Body of pancreas (tissue), 4 donors: ENCODE measurements at regions not wholly inside any gene's neighbourhood (a gene's known extent, or its start where the extent isn't known, plus 50 kb on each side); places are given as distances from the start of the nearest gene placed in this dataset.

Experiments used
- ATAC-seq: fragments of 150-250 bp; one replicate; pipeline ENCODE4 v1.9.1; 2016
- DNase-seq, 4 donors: peaks; one replicate each; pipeline ENCODE4 v3.0.0-alpha.2; 2019
- H3K27ac ChIP-seq, 4 donors: fragments of 200-600 bp; sonication (generic); 1 replicate in 3 of 4; 2 replicates in 1 of 4; pipeline versions ENCODE4 v1.5.1 to v1.6.1; 2016 to 2019; ENCODE audit warnings: mild to moderate bottlenecking in 1 of 4, mixed read lengths in 1 of 4, moderate library complexity in 1 of 4
- H3K27me3 ChIP-seq, 2 donors: fragments of 200-600 bp; sonication (generic); one replicate each; pipeline ENCODE4 v1.6.0; 2016; ENCODE audit warnings: mild to moderate bottlenecking in 1 of 2
- H3K36me3 ChIP-seq, 2 donors: fragments of 200-600 bp; sonication (generic); replicated peaks in 1 of 2; 2 replicates each; pipeline ENCODE4 v1.5.1; 2016; ENCODE audit warnings: low read depth in 2 of 2; ENCODE audit not compliant: insufficient read depth in 1 of 2
- H3K4me1 ChIP-seq: fragments of 200-600 bp; sonication (generic); one replicate; pipeline ENCODE4 v1.6.0; 2016
- H3K4me3 ChIP-seq, 2 donors: fragments of 200-600 bp; sonication (generic); 1 replicate in 1 of 2; 2 replicates in 1 of 2; pipeline ENCODE4 v1.5.1; 2016 to 2019
- H3K9me3 ChIP-seq, 3 donors: fragments of 200-600 bp; sonication (generic); 1 replicate in 2 of 3; 2 replicates in 1 of 3; pipeline ENCODE4 v1.5.1; 2016
- CTCF ChIP-seq, 7 experiments: fragments of 450-650 bp in 4 of 7; fragments of 200-600 bp in 3 of 7; sonication (generic) in 3 of 7; IDR thresholded peaks; one replicate each; pipeline ENCODE4 v1.5.1; 2016 to 2019; ENCODE audit warnings: antibody characterized with exemption in 7 of 7
- POLR2A ChIP-seq, 3 donors: fragments of 450-650 bp; IDR thresholded peaks; one replicate each; pipeline ENCODE4 v1.6.1; 2016; ENCODE audit warnings: antibody characterized with exemption in 3 of 3, mild to moderate bottlenecking in 2 of 3
- WGBS, 2 donors: methylation state at CpG; one replicate each; pipeline ENCODE4 v1.1.5; 2017; 5-methylcytosine and 5-hydroxymethylcytosine counted together
- intact Hi-C: fragments of 100-400 bp; cut with DNase I; formaldehyde crosslinking; loops from one replicate; pipeline ENCODE4 v1.15.1; 2023

GRCh38 chr13:44171156-44171555 lies 202.5 kb upstream of the SERP2 start:
- Histone ChIP-seq H3K9me3 (no peaks in the 10 kb centered on the region), H3K27me3 (no peaks in the 10 kb centered on the region), H3K4me1 (no peaks in the 10 kb centered on the region), H3K27ac (no peak overlapping the region), H3K36me3 (no peaks in the 10 kb centered on the region), H3K4me3 (no peak overlapping the region)
- intact Hi-C loops, result no loop called here
- TF ChIP-seq POLR2A (IDR thresholded peaks at IDR 0.05) (no peak), CTCF (IDR thresholded peaks at IDR 0.05) (no peak)
- WGBS, 2 donors, result 78 to 100% methylated on average over 1 of the region's 1 CpG
- ATAC-seq (no peak), DNase-seq (no peak)

DNA sequence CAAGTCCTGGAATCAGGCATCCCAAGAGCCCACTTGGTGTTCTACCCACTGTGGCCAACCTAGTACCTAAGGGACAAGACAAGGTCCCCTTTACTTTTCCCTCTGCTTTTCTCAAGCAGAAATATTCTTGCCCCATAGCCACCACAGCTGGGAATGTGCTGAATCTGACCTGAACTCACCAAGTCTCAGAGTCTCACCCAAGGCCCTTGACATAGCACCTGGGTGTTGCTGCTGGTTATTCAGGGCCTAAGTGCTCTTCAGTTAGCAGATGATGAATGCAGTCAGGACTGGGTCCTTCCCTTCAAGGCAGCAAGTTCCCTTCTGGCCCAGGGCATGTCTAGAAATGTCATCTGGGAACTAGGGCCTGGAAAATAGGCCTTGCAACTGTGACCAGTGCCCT lies 201.8 kb upstream of the SERP2 start:
- no peak for DNase-seq

DNA sequence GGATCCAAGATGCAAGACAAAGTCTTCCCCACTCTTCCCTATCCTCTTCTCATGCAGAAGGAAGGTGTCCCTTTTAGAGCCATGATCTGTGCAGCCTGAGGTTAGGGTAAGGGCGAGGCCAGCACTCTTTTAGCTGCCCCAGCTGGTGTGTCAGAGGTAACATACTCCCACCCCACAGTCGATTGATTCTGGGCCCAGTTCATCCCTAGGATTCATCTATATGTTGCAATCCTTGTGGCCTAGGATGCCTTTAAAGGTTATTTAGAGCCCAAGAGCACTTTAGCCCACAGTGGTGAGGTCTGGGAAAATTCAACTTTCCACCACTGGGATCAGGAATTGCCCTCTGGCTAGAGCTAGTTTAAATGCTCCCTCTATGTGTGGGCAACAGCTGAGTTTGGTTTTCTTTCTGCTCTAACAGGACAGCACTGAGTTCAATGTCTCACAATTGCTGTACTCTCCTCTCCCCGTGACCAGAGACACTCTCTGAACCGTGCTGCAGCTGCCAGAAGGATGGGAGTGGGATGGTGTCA lies 201.3 kb upstream of the SERP2 start:
- intact Hi-C loops, result no loop called here
- no peaks in the 10 kb centered on the region for H3K27me3 ChIP-seq
- TF ChIP-seq POLR2A (IDR thresholded peaks at IDR 0.05), result no peak
- TF ChIP-seq CTCF (IDR thresholded peaks at IDR 0.05), result no peak
- H3K4me3 ChIP-seq, result no peak overlapping the region
- H3K4me1 ChIP-seq, result no peaks in the 10 kb centered on the region
- 79 to 86% methylated on average over 4 of the region's 4 CpGs for WGBS, 2 donors
- H3K27ac ChIP-seq, result no peak overlapping the region
- H3K9me3 ChIP-seq, result no peaks in the 10 kb centered on the region
- ATAC-seq (no peak), DNase-seq (no peak)
- no peaks in the 10 kb centered on the region for H3K36me3 ChIP-seq

More for the DNA sequence above, 201.8 kb upstream of the SERP2 start:
- no peak for ATAC-seq
- H3K27me3 ChIP-seq, result no peaks in the 10 kb centered on the region
- H3K4me1 ChIP-seq, result no peaks in the 10 kb centered on the region
- intact Hi-C loops, result no loop called here
- H3K27ac ChIP-seq, result no peak overlapping the region
- no peak overlapping the region for H3K4me3 ChIP-seq
- no peak for TF ChIP-seq POLR2A (IDR thresholded peaks at IDR 0.05)
- no peak for TF ChIP-seq CTCF (IDR thresholded peaks at IDR 0.05)
- H3K9me3 ChIP-seq, result no peaks in the 10 kb centered on the region
- H3K36me3 ChIP-seq, result no peaks in the 10 kb centered on the region

DNA sequence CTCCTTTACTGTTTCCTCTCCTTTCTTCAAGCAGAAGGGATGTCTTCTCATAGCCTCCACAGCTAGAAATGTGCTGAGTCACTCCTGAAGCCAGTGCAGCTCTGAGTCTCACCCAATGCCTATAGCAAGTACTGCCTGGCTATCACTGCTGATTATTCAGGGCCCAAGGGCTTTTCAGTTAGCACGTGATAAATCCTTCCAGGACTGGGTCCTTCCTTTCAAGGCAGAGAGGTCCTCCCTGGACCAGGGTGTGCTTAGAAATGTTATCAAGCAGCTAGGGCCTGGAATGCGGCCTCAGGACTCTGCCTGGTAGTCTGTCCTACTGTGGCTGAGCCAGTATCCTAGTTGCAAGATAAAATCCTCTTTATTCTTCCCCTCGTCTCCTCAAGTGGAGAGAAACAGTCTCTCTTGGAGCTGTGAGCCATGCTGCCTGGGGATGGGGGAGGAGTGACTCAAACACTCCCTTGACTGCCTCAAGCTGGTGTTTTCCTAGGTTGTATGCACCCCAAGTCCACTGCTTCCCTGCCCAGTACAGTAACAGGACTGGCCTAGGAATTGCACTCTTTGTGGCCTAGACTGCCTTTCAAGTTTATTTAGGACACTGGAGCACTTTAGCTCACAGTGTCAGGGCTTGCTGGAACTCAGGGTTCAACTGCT lies 198.7 kb upstream of the SERP2 start:
- WGBS, 2 donors, result 49 to 67% methylated on average over 3 of the region's 3 CpGs
- Histone ChIP-seq H3K27ac (no peak overlapping the region), H3K4me3 (no peak overlapping the region), H3K9me3 (no peaks in the 10 kb centered on the region), H3K4me1 (no peaks in the 10 kb centered on the region), H3K27me3 (no peaks in the 10 kb centered on the region), H3K36me3 (no peaks in the 10 kb centered on the region)
- TF ChIP-seq POLR2A (IDR thresholded peaks at IDR 0.05), result no peak
- no peak for TF ChIP-seq CTCF (IDR thresholded peaks at IDR 0.05)
- intact Hi-C loops, result no loop called here
- no peak for ATAC-seq
- DNase-seq, result no peak

DNA sequence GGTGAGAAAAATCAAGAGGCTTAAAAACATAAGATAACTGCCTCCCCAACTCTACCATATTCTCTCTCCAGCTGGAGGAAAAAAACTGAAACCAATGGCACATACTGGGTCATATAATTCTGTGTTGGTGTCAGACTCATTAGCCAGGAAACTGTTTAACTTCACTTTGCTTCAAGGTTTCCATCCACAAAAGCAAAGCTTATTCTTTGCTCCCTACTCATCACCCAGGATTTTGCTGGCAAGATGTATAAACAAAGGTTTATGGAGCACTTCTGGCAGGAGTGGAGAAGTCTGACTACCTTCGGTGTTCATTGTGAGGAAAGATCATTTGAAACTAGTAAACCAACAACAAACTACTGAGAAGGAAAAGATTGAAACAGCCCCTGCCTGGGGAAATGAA lies 197.5 kb upstream of the SERP2 start:
- TF ChIP-seq POLR2A (IDR thresholded peaks at IDR 0.05) (no peak), CTCF (IDR thresholded peaks at IDR 0.05) (no peak)
- H3K9me3 ChIP-seq, result no peaks in the 10 kb centered on the region
- H3K27ac ChIP-seq, result no peak overlapping the region
- ATAC-seq, result no peak
- intact Hi-C loops, result no loop called here
- no peak overlapping the region for H3K4me3 ChIP-seq
- H3K4me1 ChIP-seq, result no peaks in the 10 kb centered on the region
- no CpG with 5 or more reads among the region's 1 CpG for WGBS, 2 donors
- no peaks in the 10 kb centered on the region for H3K36me3 ChIP-seq
- DNase-seq, result no peak
- H3K27me3 ChIP-seq, result no peaks in the 10 kb centered on the region
